ENCODE measurements at regions not wholly inside any gene's neighbourhood (a gene's known extent, or its start where the extent isn't known, plus 50 kb on each side); places are given as distances from the start of the nearest gene placed in this dataset.

DNA sequence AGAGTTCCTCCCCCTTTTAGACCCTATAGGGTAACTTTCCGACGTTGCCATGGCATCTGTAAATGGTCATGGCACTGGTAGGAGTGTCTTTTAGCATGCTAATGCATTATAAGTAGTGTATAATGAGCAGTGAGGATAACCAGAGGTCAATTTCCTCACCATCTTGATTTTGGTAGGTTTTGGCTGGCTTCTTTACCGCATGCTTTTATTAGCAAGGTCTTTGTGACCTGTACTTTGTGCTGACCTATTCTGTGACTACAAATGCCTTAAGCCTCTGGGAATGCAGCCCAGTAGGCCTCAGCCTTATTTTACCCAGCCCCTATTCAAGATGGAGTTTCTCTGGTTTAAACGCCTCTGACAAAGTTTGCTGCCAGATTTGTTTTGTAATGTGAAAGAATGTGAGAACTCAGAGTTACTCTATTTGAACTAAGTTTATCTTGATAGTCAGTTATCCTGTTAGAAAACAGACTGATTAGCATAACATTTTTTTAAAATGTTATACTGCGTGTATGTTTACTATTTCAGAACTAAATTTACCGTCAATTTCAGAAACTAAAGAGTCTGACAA is 111.3 kb upstream of the PRSS16 start:
- TF ChIP-seq, protein P1, sequence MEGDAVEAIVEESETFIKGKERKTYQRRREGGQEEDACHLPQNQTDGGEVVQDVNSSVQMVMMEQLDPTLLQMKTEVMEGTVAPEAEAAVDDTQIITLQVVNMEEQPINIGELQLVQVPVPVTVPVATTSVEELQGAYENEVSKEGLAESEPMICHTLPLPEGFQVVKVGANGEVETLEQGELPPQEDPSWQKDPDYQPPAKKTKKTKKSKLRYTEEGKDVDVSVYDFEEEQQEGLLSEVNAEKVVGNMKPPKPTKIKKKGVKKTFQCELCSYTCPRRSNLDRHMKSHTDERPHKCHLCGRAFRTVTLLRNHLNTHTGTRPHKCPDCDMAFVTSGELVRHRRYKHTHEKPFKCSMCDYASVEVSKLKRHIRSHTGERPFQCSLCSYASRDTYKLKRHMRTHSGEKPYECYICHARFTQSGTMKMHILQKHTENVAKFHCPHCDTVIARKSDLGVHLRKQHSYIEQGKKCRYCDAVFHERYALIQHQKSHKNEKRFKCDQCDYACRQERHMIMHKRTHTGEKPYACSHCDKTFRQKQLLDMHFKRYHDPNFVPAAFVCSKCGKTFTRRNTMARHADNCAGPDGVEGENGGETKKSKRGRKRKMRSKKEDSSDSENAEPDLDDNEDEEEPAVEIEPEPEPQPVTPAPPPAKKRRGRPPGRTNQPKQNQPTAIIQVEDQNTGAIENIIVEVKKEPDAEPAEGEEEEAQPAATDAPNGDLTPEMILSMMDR (IDR thresholded peaks at IDR 0.05) = no peak
- TF ChIP-seq POLR2A (IDR thresholded peaks at IDR 0.05) = no peak

All from adrenal gland (tissue), 5 donors.